ENCODE measurements at regions not wholly inside any gene's neighbourhood (a gene's known extent, or its start where the extent isn't known, plus 50 kb on each side); places are given as distances from the start of the nearest gene placed in this dataset.

DNA sequence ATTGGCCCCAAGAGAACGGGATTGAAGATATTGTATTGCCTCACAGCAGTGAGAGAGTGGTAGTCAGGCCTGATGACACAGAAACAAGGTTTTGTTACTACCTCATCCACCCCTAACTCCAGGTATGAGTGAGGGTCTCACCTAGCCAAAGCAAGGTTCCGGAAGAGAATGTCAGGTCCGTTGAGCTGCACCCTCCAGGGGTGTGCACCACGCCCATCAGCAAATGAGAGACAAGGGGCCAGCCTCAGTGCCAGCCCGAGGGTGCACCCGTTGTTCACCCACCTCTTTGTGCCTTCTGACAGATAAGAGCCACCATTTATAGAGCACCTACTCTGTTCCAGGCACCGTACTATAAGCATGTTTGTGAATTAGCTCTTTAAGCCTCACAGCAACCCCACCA lies 121.9 kb upstream of the IPO9 start:
- no peaks in the 10 kb centered on the region for H3K27me3 ChIP-seq (ENCODE audit: control insufficient read depth, insufficient read depth, low read length)
- DNase-seq, result no peak
- no peak overlapping the region for H3K27ac ChIP-seq (ENCODE audit: low read length)
- H3K9me3 ChIP-seq (ENCODE audit: control insufficient read depth, low read depth, low read length), result no peaks in the 10 kb centered on the region
- WGBS (ENCODE audit: insufficient coverage, low lambda C conversion rate), result no CpG with 5 or more reads among the region's 7 CpGs
- H3K4me1 ChIP-seq (ENCODE audit: control insufficient read depth, insufficient read depth, low read length), result peaks cover 17% of the 10 kb centered on the region
- H3K4me3 ChIP-seq (ENCODE audit: low read length), result no peak overlapping the region
- no peaks in the 10 kb centered on the region for H3K36me3 ChIP-seq (ENCODE audit: control insufficient read depth, insufficient read depth, low read length)

DNA sequence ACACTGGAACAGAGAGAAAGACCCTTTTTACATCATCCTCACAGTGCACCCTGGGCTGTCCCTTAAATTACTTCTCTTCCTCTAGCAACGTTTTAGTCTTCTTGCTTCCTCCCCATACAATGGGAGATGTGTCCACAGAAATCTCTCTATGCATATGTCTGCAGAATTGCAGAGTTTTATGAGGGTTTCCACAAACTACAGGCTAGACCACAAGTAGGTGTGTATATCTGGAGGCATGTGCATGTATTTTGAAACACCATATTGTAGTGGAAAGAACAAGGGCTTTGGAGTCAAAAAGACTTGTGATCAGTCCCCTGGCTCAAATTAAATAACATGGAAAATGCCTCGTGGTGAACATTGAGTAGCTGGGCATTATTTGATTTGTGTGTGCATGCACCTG lies 121.3 kb upstream of the IPO9 start:
- H3K27me3 ChIP-seq (ENCODE audit: control insufficient read depth, insufficient read depth, low read length), result no peaks in the 10 kb centered on the region
- H3K4me1 ChIP-seq (ENCODE audit: control insufficient read depth, insufficient read depth, low read length), result peaks cover 19% of the 10 kb centered on the region
- H3K36me3 ChIP-seq (ENCODE audit: control insufficient read depth, insufficient read depth, low read length), result no peaks in the 10 kb centered on the region
- no peaks in the 10 kb centered on the region for H3K9me3 ChIP-seq (ENCODE audit: control insufficient read depth, low read depth, low read length)
- H3K27ac ChIP-seq (ENCODE audit: low read length), result no peak overlapping the region
- no CpG with 5 or more reads among the region's 2 CpGs for WGBS (ENCODE audit: insufficient coverage, low lambda C conversion rate)
- H3K4me3 ChIP-seq (ENCODE audit: low read length), result no peak overlapping the region
- no peak for DNase-seq

DNA sequence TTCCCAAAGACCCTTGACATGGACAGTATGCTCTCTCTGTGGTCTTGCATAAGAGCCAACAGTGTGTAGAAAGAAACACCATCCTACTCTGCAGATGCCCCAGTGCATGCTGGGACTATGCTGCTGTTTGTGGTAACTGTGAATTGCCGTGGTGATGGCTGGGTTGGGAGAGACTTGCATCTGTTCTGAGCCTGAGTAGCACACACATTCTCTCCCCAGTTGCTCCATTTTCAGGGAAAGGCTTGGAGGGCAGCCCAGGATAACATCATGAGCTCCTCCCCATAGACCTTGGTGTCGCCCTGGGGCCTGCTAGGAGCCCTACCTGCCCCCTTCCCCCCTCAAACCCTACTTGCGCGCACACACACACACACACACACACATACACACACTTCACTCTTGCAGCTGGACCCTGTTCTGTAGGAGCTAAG lies 120.9 kb upstream of the IPO9 start:
- WGBS (ENCODE audit: insufficient coverage, low lambda C conversion rate), result no CpG with 5 or more reads among the region's 4 CpGs
- peak in 1 of 2 donors; percentile 13 for DNase-seq
- Histone ChIP-seq H3K9me3 (ENCODE audit: control insufficient read depth, low read depth, low read length) (no peaks in the 10 kb centered on the region), H3K27me3 (ENCODE audit: control insufficient read depth, insufficient read depth, low read length) (no peaks in the 10 kb centered on the region), H3K36me3 (ENCODE audit: control insufficient read depth, insufficient read depth, low read length) (no peaks in the 10 kb centered on the region), H3K4me1 (ENCODE audit: control insufficient read depth, insufficient read depth, low read length) (peaks cover 19% of the 10 kb centered on the region), H3K27ac (ENCODE audit: low read length) (no peak overlapping the region), H3K4me3 (ENCODE audit: low read length) (no peak overlapping the region)

- Histone ChIP-seq H3K36me3 (ENCODE audit: control insufficient read depth, insufficient read depth, low read length) (no peaks in the 10 kb centered on the region), H3K27me3 (ENCODE audit: control insufficient read depth, insufficient read depth, low read length) (no peaks in the 10 kb centered on the region), H3K27ac (ENCODE audit: low read length) (no peak overlapping the region), H3K4me1 (ENCODE audit: control insufficient read depth, insufficient read depth, low read length) (peaks cover 19% of the 10 kb centered on the region), H3K9me3 (ENCODE audit: control insufficient read depth, low read depth, low read length) (no peaks in the 10 kb centered on the region), H3K4me3 (ENCODE audit: low read length) (no peak overlapping the region)
- no peak for DNase-seq
- WGBS (ENCODE audit: insufficient coverage, low lambda C conversion rate), result no CpG with 5 or more reads among the region's 5 CpGs
These were observed 120.3 kb upstream of the IPO9 start for GRCh38 chr1:201708691-201709090.

GRCh38 chr1:201709564-201710295 lies 119.2 kb upstream of the IPO9 start:
- Histone ChIP-seq H3K27ac (ENCODE audit: low read length) (no peak overlapping the region), H3K4me1 (ENCODE audit: control insufficient read depth, insufficient read depth, low read length) (peaks cover 25% of the 10 kb centered on the region), H3K4me3 (ENCODE audit: low read length) (no peak overlapping the region), H3K27me3 (ENCODE audit: control insufficient read depth, insufficient read depth, low read length) (no peaks in the 10 kb centered on the region), H3K36me3 (ENCODE audit: control insufficient read depth, insufficient read depth, low read length) (no peaks in the 10 kb centered on the region), H3K9me3 (ENCODE audit: control insufficient read depth, low read depth, low read length) (no peaks in the 10 kb centered on the region)
- DNase-seq, result peak in 1 of 2 donors; percentile 55
- 17% methylated on average over 1 of the region's 4 CpGs for WGBS (ENCODE audit: insufficient coverage, low lambda C conversion rate)

DNA sequence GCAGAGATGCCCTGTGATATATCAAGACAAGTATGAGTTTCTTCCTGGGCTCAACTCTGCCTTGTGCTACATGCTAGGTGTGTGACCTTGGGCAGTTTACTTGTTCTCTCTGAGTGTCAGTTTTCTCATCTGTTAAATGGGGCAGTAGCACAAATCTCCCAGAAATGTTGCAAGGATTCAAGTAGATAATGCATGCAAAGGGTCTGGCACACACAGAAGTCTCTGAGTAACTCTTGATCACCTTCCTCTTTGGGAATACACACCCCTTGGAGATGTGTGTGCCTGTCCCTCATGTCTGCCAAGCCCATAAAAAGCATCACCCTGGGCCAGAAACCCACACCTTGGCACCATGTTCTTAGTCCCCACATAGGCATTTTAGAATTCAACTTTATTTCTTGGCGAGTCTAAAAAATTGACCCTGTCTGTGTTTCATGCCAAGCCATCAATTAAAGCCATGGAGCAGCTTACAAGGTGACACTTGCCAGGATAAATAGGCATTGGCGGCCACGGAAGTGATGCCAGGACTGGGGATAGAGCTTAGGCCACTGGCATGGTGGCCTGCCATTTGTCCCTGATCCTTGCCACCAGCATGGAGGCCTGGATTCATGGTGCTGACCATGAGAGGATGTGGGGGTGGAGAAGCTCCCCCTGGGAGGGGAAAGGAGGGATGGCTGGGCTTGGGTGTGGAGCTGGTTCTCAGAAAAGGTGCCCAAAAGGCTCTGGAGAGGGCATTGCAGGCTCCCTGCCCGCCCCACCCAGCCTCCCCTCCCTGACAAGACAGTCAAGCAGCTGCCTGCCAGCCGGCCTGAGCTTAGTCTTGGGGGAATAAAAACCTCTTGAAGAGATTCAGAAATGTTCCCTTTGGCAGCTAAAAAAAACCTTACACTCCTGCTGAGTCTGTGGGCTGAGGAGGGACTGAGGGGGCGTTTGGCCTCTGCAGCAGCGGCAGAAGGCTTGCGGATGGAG lies 118.0 kb upstream of the IPO9 start:
- H3K4me1 ChIP-seq (ENCODE audit: control insufficient read depth, insufficient read depth, low read length), result peaks cover 32% of the 10 kb centered on the region
- no peaks in the 10 kb centered on the region for H3K27me3 ChIP-seq (ENCODE audit: control insufficient read depth, insufficient read depth, low read length)
- H3K9me3 ChIP-seq (ENCODE audit: control insufficient read depth, low read depth, low read length), result no peaks in the 10 kb centered on the region
- DNase-seq, result no peak
- no peak overlapping the region for H3K4me3 ChIP-seq (ENCODE audit: low read length)
- H3K36me3 ChIP-seq (ENCODE audit: control insufficient read depth, insufficient read depth, low read length), result no peaks in the 10 kb centered on the region
- no peak overlapping the region for H3K27ac ChIP-seq (ENCODE audit: low read length)
- WGBS (ENCODE audit: insufficient coverage, low lambda C conversion rate), result no CpG with 5 or more reads among the region's 8 CpGs

GRCh38 chr1:201711811-201712210 lies 117.1 kb upstream of the IPO9 start:
- no CpG with 5 or more reads among the region's 2 CpGs for WGBS (ENCODE audit: insufficient coverage, low lambda C conversion rate)
- Histone ChIP-seq H3K4me3 (ENCODE audit: low read length) (no peak overlapping the region), H3K36me3 (ENCODE audit: control insufficient read depth, insufficient read depth, low read length) (no peaks in the 10 kb centered on the region), H3K9me3 (ENCODE audit: control insufficient read depth, low read depth, low read length) (no peaks in the 10 kb centered on the region), H3K27ac (ENCODE audit: low read length) (no peak overlapping the region), H3K4me1 (ENCODE audit: control insufficient read depth, insufficient read depth, low read length) (peaks cover 32% of the 10 kb centered on the region), H3K27me3 (ENCODE audit: control insufficient read depth, insufficient read depth, low read length) (no peaks in the 10 kb centered on the region)
- no peak for DNase-seq

DNA sequence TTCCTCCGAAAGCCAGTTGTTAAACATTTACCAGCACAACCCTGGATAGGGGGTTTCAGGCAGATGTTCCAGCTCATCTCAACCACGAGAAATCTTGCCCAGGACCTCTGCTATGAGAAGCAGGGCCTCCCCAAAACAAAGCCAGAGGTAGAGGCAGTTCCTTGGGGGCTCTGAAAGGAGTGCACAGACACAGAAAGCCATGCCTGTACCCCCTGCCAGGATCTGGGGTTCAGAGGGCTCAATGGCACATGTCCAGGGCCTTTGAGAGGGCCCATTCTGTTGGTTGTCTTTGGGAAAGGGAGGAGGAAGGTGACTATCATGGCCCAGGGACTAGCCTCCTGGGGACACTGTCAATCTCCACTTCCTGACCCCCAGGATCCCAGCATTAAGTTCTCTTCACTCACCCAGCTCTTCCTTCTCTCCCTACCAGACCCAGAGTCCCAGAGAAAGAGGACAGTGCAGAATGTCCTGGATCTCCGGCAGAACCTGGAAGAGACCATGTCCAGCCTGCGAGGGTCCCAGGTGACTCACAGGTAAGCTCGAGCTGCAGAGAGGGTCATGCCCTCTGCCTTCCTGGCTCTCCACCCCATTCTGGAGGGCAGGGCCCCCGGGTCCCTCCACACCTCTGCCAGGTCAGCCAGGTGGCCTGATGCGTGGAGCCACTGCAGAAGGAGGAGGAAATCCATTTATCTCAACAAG lies 116.4 kb upstream of the IPO9 start:
- DNase-seq, result no peak
- peak overlapping the region; percentile 46 for H3K27ac ChIP-seq (ENCODE audit: low read length)
- no CpG with 5 or more reads among the region's 7 CpGs for WGBS (ENCODE audit: insufficient coverage, low lambda C conversion rate)
- no peak overlapping the region for H3K4me3 ChIP-seq (ENCODE audit: low read length)
- no peaks in the 10 kb centered on the region for H3K36me3 ChIP-seq (ENCODE audit: control insufficient read depth, insufficient read depth, low read length)
- no peaks in the 10 kb centered on the region for H3K9me3 ChIP-seq (ENCODE audit: control insufficient read depth, low read depth, low read length)
- H3K4me1 ChIP-seq (ENCODE audit: control insufficient read depth, insufficient read depth, low read length), result peaks cover 32% of the 10 kb centered on the region
- no peaks in the 10 kb centered on the region for H3K27me3 ChIP-seq (ENCODE audit: control insufficient read depth, insufficient read depth, low read length)

DNA sequence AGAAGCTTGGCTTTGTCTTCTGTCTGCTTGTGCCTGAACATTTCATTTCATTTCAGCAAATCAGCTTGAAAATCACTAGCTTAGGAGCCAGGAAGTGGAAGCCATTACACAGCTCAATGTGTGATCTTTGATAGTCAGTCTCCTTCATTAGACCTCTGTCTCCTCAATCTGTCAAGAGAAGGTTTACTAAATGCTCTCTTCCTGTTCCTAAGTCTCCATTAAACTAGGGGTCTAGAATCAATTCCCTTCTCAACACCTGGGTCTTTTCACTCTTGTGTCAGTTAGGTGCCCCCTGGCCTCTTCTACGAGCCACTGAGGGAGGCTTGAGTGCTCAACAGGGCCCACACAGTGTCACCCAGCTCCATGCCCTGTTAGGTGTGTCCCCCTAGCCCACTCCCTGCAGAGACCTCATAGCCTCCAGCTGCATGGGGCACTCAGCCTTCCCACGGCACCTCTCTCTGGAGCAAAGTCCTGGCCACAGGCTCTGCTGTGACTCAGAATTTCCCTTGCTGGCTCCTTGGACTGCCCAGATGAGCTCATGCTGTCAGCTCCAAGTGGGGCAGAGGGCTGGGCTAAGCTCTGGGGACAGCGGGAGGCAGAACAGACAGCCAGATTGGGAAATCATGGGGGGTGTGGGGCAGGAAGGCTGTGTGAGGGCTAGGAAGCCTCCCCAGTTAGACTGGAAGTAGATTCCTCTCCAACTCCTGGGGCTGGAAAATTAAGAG lies 115.7 kb upstream of the IPO9 start:
- no peak overlapping the region for H3K4me3 ChIP-seq (ENCODE audit: low read length)
- H3K9me3 ChIP-seq (ENCODE audit: control insufficient read depth, low read depth, low read length), result peaks cover under 1% of the 10 kb centered on the region
- peaks cover 32% of the 10 kb centered on the region for H3K4me1 ChIP-seq (ENCODE audit: control insufficient read depth, insufficient read depth, low read length)
- H3K27me3 ChIP-seq (ENCODE audit: control insufficient read depth, insufficient read depth, low read length), result no peaks in the 10 kb centered on the region
- peak; percentile 96 to 97 for DNase-seq
- no peaks in the 10 kb centered on the region for H3K36me3 ChIP-seq (ENCODE audit: control insufficient read depth, insufficient read depth, low read length)
- peak overlapping the region; percentile 46 for H3K27ac ChIP-seq (ENCODE audit: low read length)
- WGBS (ENCODE audit: insufficient coverage, low lambda C conversion rate), result no CpG with 5 or more reads among the region's 3 CpGs
